Vagina (tissue), 2 donors: ENCODE measurements at regions not wholly inside any gene's neighbourhood (a gene's known extent, or its start where the extent isn't known, plus 50 kb on each side); places are given as distances from the start of the nearest gene placed in this dataset.

Experiments used
- DNase-seq, 2 donors: peaks; one replicate each; pipeline ENCODE4 v3.0.0-alpha.2; 2017; ENCODE audit errors: extremely low spot score in 2 of 2
- H3K27ac ChIP-seq: fragments of 200-600 bp; sonication (generic); one replicate; pipeline ENCODE4 v1.5.1; 2019
- H3K27me3 ChIP-seq: fragments of 200-600 bp; sonication (generic); one replicate; pipeline ENCODE4 v1.5.1; 2019
- H3K36me3 ChIP-seq, 2 donors: fragments of 200-600 bp; sonication (generic); one replicate each; pipeline ENCODE4 v1.5.1; 2017 to 2019
- H3K4me1 ChIP-seq: fragments of 200-600 bp; sonication (generic); one replicate; pipeline ENCODE4 v1.5.1; 2019
- H3K4me3 ChIP-seq, 2 donors: fragments of 200-600 bp; sonication (generic); 1 replicate in 1 of 2; 2 replicates in 1 of 2; pipeline ENCODE4 v1.5.1; 2016 to 2019
- H3K9me3 ChIP-seq: fragments of 200-600 bp; sonication (generic); one replicate; pipeline ENCODE4 v1.5.1; 2019
- CTCF ChIP-seq, 3 experiments: fragments of 450-650 bp in 2 of 3; fragments of 200-600 bp in 1 of 3; sonication (generic) in 1 of 3; IDR thresholded peaks; one replicate each; pipeline ENCODE4 v1.5.1; 2017 to 2019; ENCODE audit warnings: antibody characterized with exemption in 3 of 3, mild to moderate bottlenecking in 2 of 3, moderate library complexity in 2 of 3
- POLR2A ChIP-seq, 2 donors: fragments of 450-650 bp; IDR thresholded peaks; one replicate each; pipeline ENCODE4 v1.6.1; 2017; ENCODE audit warnings: antibody characterized with exemption in 2 of 2, mild to moderate bottlenecking in 2 of 2, moderate library complexity in 2 of 2
- POLR2AphosphoS5 ChIP-seq, 2 donors: sonication (generic); formaldehyde crosslinking; IDR thresholded peaks; one replicate each; pipeline ENCODE4 v1.9.0; 2017; ENCODE audit warnings: antibody characterized with exemption in 2 of 2, mild to moderate bottlenecking in 2 of 2, low read depth in 1 of 2; ENCODE audit not compliant: insufficient read depth in 1 of 2
- intact Hi-C: fragments of 100-400 bp; cut with DNase I; formaldehyde crosslinking; loops from one replicate; pipeline ENCODE4 v1.15.1; 2023

- H3K4me1 ChIP-seq = no peaks in the 10 kb centered on the region
- intact Hi-C loops = no loop called here
- no peaks in the 10 kb centered on the region for H3K27me3 ChIP-seq
- H3K4me3 ChIP-seq = no peak overlapping the region
- no peak overlapping the region for H3K27ac ChIP-seq
- no peak for TF ChIP-seq POLR2A (IDR thresholded peaks at IDR 0.05)
- TF ChIP-seq POLR2AphosphoS5 (IDR thresholded peaks at IDR 0.05; ENCODE audit: insufficient read depth in 1 of 2, low read depth in 1 of 2) = no peak
- TF ChIP-seq CTCF (IDR thresholded peaks at IDR 0.05) = no peak
- no peaks in the 10 kb centered on the region for H3K36me3 ChIP-seq
- DNase-seq = no peak
- H3K9me3 ChIP-seq = no peaks in the 10 kb centered on the region
These were observed 185.6 kb downstream of the DMAC1 start for GRCh38 chr9:7613931-7614330.

- intact Hi-C loops = no loop called here
- TF ChIP-seq POLR2AphosphoS5 (IDR thresholded peaks at IDR 0.05; ENCODE audit: insufficient read depth in 1 of 2, low read depth in 1 of 2) = no peak
- TF ChIP-seq CTCF (IDR thresholded peaks at IDR 0.05) = no peak
- TF ChIP-seq POLR2A (IDR thresholded peaks at IDR 0.05) = no peak
- no peaks in the 10 kb centered on the region for H3K9me3 ChIP-seq
- H3K27ac ChIP-seq = no peak overlapping the region
- DNase-seq = no peak
- H3K27me3 ChIP-seq = no peaks in the 10 kb centered on the region
- no peaks in the 10 kb centered on the region for H3K36me3 ChIP-seq
- H3K4me1 ChIP-seq = no peaks in the 10 kb centered on the region
- no peak overlapping the region for H3K4me3 ChIP-seq
These were observed 191.3 kb downstream of the DMAC1 start for GRCh38 chr9:7608261-7608660.

GRCh38 chr9:7607421-7607820, 192.2 kb downstream of the DMAC1 start:
- TF ChIP-seq POLR2A (IDR thresholded peaks at IDR 0.05) (no peak), CTCF (IDR thresholded peaks at IDR 0.05) (no peak), POLR2AphosphoS5 (IDR thresholded peaks at IDR 0.05; ENCODE audit: insufficient read depth in 1 of 2, low read depth in 1 of 2) (no peak)
- DNase-seq = no peak
- Histone ChIP-seq H3K4me3 (no peak overlapping the region), H3K27ac (no peak overlapping the region), H3K27me3 (no peaks in the 10 kb centered on the region), H3K36me3 (no peaks in the 10 kb centered on the region), H3K9me3 (no peaks in the 10 kb centered on the region), H3K4me1 (no peaks in the 10 kb centered on the region)
- intact Hi-C loops = no loop called here

GRCh38 chr9:7606591-7606990, 193.0 kb downstream of the DMAC1 start:
- intact Hi-C loops = no loop called here
- Histone ChIP-seq H3K4me3 (no peak overlapping the region), H3K36me3 (no peaks in the 10 kb centered on the region), H3K27ac (no peak overlapping the region), H3K9me3 (no peaks in the 10 kb centered on the region), H3K4me1 (no peaks in the 10 kb centered on the region), H3K27me3 (no peaks in the 10 kb centered on the region)
- TF ChIP-seq POLR2AphosphoS5 (IDR thresholded peaks at IDR 0.05; ENCODE audit: insufficient read depth in 1 of 2, low read depth in 1 of 2) (no peak), CTCF (IDR thresholded peaks at IDR 0.05) (no peak), POLR2A (IDR thresholded peaks at IDR 0.05) (no peak)
- no peak for DNase-seq

- no peaks in the 10 kb centered on the region for H3K27me3 ChIP-seq
- H3K36me3 ChIP-seq = no peaks in the 10 kb centered on the region
- H3K27ac ChIP-seq = no peak overlapping the region
- H3K9me3 ChIP-seq = no peaks in the 10 kb centered on the region
- no peaks in the 10 kb centered on the region for H3K4me1 ChIP-seq
- no peak overlapping the region for H3K4me3 ChIP-seq
- no peak for DNase-seq
- intact Hi-C loops = no loop called here
- TF ChIP-seq POLR2A (IDR thresholded peaks at IDR 0.05) = no peak
- TF ChIP-seq CTCF (IDR thresholded peaks at IDR 0.05) = no peak
- TF ChIP-seq POLR2AphosphoS5 (IDR thresholded peaks at IDR 0.05; ENCODE audit: insufficient read depth in 1 of 2, low read depth in 1 of 2) = no peak
These were observed 197.8 kb downstream of the DMAC1 start for GRCh38 chr9:7601739-7602138.
